A673 (cell line): ENCODE measurements at regions not wholly inside any gene's neighbourhood (a gene's known extent, or its start where the extent isn't known, plus 50 kb on each side); places are given as distances from the start of the nearest gene placed in this dataset.

Experiments used
- BruUV-seq: library from RNA; stranded (reverse); fragments of 400-500 nt; replicated peaks from 2 replicates; lab custom pipeline; 2021; lab: Mats Ljungman, UMichigan
- CTCF ChIA-PET: fragments of 300-600 bp; sonication (Branson Sonifier 250); formaldehyde crosslinking; loops from one replicate; lab custom pipeline; 2022; ENCODE audit warnings: antibody characterized with exemption; lab: Charles Lee
- POLR2A ChIA-PET: fragments of 300-600 bp; sonication (Branson Sonifier 250); formaldehyde crosslinking; loops from one replicate; lab custom pipeline; 2022; ENCODE audit warnings: antibody characterized with exemption; ENCODE audit not compliant: low non-redundant PET; lab: Charles Lee
- DNase-seq: peaks from one replicate; pipeline ENCODE4 v3.0.0-alpha.2; 2015; ENCODE audit warnings: low spot score
- H3K27ac ChIP-seq: fragments of 200-600 bp; sonication (generic); 2 replicates; pipeline ENCODE4 v1.5.1; 2016; ENCODE audit warnings: mixed run types, low read depth, mild to moderate bottlenecking, mixed read lengths, antibody characterized with exemption, low read length; ENCODE audit not compliant: poor library complexity, severe bottlenecking
- H3K27me3 ChIP-seq: fragments of 200-600 bp; sonication (generic); replicated peaks from 2 replicates; pipeline ENCODE4 v1.6.1; 2017; ENCODE audit warnings: mixed run types, low read depth, mild to moderate bottlenecking, mixed read lengths, antibody characterized with exemption, low read length; ENCODE audit not compliant: insufficient read depth, poor library complexity
- H3K36me3 ChIP-seq: fragments of 200-600 bp; sonication (generic); 2 replicates; pipeline ENCODE4 v1.6.1; 2016; ENCODE audit warnings: mixed run types, mild to moderate bottlenecking, mixed read lengths, antibody characterized with exemption, low read length; ENCODE audit not compliant: insufficient read depth, poor library complexity, severe bottlenecking
- H3K4me1 ChIP-seq: fragments of 200-600 bp; sonication (generic); 2 replicates; pipeline ENCODE4 v1.6.1; 2017; ENCODE audit warnings: mixed run types, mild to moderate bottlenecking, mixed read lengths, antibody characterized with exemption, low read length; ENCODE audit not compliant: insufficient read depth, poor library complexity, severe bottlenecking
- H3K4me3 ChIP-seq: fragments of 200-600 bp; sonication (generic); 2 replicates; pipeline ENCODE4 v1.5.1; 2016; ENCODE audit warnings: low read depth, mixed run types, mild to moderate bottlenecking, mixed read lengths, low read length; ENCODE audit not compliant: poor library complexity, severe bottlenecking
- H3K9me3 ChIP-seq: fragments of 200-600 bp; sonication (generic); 2 replicates; pipeline ENCODE4 v1.6.1; 2016; ENCODE audit warnings: mixed run types, low read depth, mild to moderate bottlenecking, mixed read lengths, antibody characterized with exemption, low read length; ENCODE audit not compliant: poor library complexity, severe bottlenecking
- EZH2 ChIP-seq: fragments of 200-600 bp; sonication (generic); IDR thresholded peaks from 2 replicates; pipeline ENCODE4 v1.6.1; 2017; ENCODE audit warnings: borderline replicate concordance, low read depth, mild to moderate bottlenecking, mixed read lengths, antibody characterized with exemption, low read length; ENCODE audit not compliant: poor library complexity, severe bottlenecking
- intact Hi-C: fragments of 100-400 bp; cut with micrococcal nuclease; formaldehyde crosslinking; loops from one replicate; pipeline ENCODE4 v1.10.0; 2022; ENCODE audit not compliant: unreplicated experiment
- TF ChIP-seq, protein P1 (sequence below): fragments of 300-800, 200-600 bp; sonication (generic); conservative IDR thresholded peaks from 2 replicates; pipeline ENCODE4 v1.5.1; 2017; ENCODE audit warnings: low read depth, mild to moderate bottlenecking, antibody characterized with exemption, low read length, moderate library complexity, mixed read lengths

DNA sequence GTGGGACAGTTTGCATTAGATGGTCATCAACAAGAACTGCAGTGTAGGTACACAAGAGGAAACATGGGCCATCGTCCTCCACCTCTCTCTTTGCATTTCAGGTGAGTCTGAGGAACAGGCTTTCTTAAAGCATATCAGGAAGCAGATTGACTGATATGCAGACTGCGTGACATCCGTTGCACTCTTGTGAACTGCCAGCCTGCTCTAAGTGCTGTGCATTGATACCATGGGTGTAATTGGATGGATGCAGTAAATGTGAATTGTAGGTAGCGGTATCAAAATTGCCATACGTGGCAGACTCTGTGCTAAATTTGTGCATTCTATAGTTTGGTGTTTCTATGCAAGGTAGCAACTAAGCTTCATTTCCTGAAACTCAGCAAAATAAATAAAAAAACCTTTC, 1008.3 kb downstream of the EFNB2 start:
- no peak overlapping the region for H3K27ac ChIP-seq
- intact Hi-C loops = no loop called here
- no peaks in the 10 kb centered on the region for H3K36me3 ChIP-seq
- no TSS peak for BruUV-seq
- POLR2A ChIA-PET = no interaction called here
- TF ChIP-seq, protein P1, sequence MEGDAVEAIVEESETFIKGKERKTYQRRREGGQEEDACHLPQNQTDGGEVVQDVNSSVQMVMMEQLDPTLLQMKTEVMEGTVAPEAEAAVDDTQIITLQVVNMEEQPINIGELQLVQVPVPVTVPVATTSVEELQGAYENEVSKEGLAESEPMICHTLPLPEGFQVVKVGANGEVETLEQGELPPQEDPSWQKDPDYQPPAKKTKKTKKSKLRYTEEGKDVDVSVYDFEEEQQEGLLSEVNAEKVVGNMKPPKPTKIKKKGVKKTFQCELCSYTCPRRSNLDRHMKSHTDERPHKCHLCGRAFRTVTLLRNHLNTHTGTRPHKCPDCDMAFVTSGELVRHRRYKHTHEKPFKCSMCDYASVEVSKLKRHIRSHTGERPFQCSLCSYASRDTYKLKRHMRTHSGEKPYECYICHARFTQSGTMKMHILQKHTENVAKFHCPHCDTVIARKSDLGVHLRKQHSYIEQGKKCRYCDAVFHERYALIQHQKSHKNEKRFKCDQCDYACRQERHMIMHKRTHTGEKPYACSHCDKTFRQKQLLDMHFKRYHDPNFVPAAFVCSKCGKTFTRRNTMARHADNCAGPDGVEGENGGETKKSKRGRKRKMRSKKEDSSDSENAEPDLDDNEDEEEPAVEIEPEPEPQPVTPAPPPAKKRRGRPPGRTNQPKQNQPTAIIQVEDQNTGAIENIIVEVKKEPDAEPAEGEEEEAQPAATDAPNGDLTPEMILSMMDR = no peak
- no peak for TF ChIP-seq EZH2
- H3K27me3 ChIP-seq = no peaks in the 10 kb centered on the region
- CTCF ChIA-PET = no interaction called here
- no peak for DNase-seq
- no peak overlapping the region for H3K4me3 ChIP-seq
- no peaks in the 10 kb centered on the region for H3K9me3 ChIP-seq
- no peaks in the 10 kb centered on the region for H3K4me1 ChIP-seq

DNA sequence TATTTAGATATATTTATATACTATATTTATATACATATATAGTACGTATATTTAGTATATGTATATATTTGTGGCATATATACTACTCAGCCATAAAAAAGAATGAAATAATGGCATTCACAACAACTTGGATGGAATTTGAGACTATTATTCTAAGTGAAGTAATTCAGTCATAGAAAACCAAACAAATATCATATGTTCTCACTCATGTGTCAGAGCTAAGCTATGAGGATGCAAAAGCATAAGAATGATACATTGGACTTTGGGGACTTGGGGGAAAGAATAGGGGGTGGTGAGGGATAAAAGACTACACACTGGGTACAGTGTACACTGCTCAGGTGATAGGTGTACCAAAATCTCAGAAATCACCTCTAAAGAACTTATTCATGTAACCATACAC, 1015.7 kb downstream of the EFNB2 start:
- no peak overlapping the region for H3K27ac ChIP-seq
- ChIA-PET CTCF (no interaction called here), POLR2A (no interaction called here)
- no TSS peak for BruUV-seq
- DNase-seq = no peak
- TF ChIP-seq, protein P1 = no peak
- TF ChIP-seq EZH2 = no peak
- no peaks in the 10 kb centered on the region for H3K27me3 ChIP-seq
- H3K9me3 ChIP-seq = no peaks in the 10 kb centered on the region
- intact Hi-C loops = no loop called here
- H3K4me1 ChIP-seq = no peaks in the 10 kb centered on the region
- no peak overlapping the region for H3K4me3 ChIP-seq
- H3K36me3 ChIP-seq = no peaks in the 10 kb centered on the region

DNA sequence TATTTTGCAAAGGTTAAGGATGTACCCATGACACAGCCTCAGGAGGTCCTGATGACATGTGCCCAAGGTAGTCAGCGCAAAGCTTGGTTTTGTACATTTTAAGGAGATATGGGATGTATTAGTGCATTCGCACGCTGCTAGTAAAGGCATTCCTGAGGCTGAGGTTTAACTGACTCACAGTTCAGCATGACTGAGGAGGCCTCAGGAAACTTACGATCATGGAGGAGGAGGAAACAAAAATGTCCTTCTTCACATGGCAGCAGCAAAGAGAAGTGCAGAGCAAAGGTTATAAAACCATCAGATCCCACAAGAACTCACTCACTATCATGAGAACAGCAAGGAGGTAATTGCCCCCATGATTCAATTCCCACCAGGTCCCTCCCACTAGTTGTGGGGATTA, 1017.4 kb downstream of the EFNB2 start:
- intact Hi-C loops = no loop called here
- ChIA-PET POLR2A (no interaction called here), CTCF (no interaction called here)
- no peak overlapping the region for H3K27ac ChIP-seq
- no peaks in the 10 kb centered on the region for H3K9me3 ChIP-seq
- no peaks in the 10 kb centered on the region for H3K4me1 ChIP-seq
- no peaks in the 10 kb centered on the region for H3K27me3 ChIP-seq
- BruUV-seq = no TSS peak
- H3K4me3 ChIP-seq = no peak overlapping the region
- DNase-seq = no peak
- TF ChIP-seq EZH2 = no peak
- TF ChIP-seq, protein P1 = no peak
- no peaks in the 10 kb centered on the region for H3K36me3 ChIP-seq
